ENCODE measurements at regions not wholly inside any gene's neighbourhood (a gene's known extent, or its start where the extent isn't known, plus 50 kb on each side); places are given as distances from the start of the nearest gene placed in this dataset.

DNA sequence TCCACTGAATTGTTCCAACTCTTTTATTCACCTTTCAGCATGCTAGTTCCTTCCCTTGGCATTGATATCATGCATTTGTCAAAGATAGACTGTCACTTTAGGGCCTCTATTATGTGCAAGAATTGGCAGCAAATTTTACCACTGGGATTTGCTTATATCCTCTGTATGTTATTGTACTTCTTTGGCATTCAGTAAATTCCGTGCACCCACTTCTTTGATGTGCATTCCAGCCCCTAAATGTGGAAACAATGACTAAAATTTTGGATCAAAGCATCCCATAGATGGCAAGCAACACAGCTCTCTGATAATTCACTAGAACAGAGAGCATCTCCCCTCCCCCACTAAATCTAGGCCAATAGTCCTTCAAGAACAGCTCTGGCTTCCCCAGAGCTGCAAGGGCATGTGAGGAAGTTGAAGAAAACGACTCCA is 399.0 kb upstream of the HNRNPA3 start:
- Histone ChIP-seq H3K4ac (ENCODE audit: low read depth in 1 of 2, low read length in 2 of 2) (no peak overlapping the region), H3K27ac (ENCODE audit: low read length, poor library complexity, severe bottlenecking) (no peak overlapping the region), H3K14ac (ENCODE audit: low read length in 2 of 2) (no peak overlapping the region), H3K79me1 (replicated peaks; ENCODE audit: low read length, poor library complexity, severe bottlenecking) (no peaks in the 10 kb centered on the region), H3K4me1 (ENCODE audit: control insufficient read depth, insufficient read depth, low read depth, low read length) (no peaks in the 10 kb centered on the region), H2BK15ac (ENCODE audit: low read depth, poor library complexity, severe bottlenecking) (no peak overlapping the region), H2AK5ac (ENCODE audit: low read length, severe bottlenecking) (no peak overlapping the region), H4K91ac (ENCODE audit: low read length) (no peak overlapping the region), H4K8ac (ENCODE audit: low read length) (no peak overlapping the region), H2BK5ac (ENCODE audit: low read depth, low read length, poor library complexity, severe bottlenecking) (no peak overlapping the region), H2BK120ac (ENCODE audit: low read depth, low read length) (no peak overlapping the region), H3K23ac (ENCODE audit: low read length in 2 of 2) (no peak overlapping the region), H3K18ac (ENCODE audit: low read depth in 1 of 2, low read length in 2 of 2) (no peak overlapping the region), H3K4me2 (ENCODE audit: low read length, poor library complexity, severe bottlenecking) (no peak overlapping the region), H3K36me3 (ENCODE audit: control insufficient read depth in 1 of 2, insufficient read depth in 2 of 2, low read depth in 1 of 2, low read length in 2 of 2) (no peaks in the 10 kb centered on the region), H3K27me3 (ENCODE audit: control insufficient read depth in 1 of 2, insufficient read depth in 1 of 2, low read length in 2 of 2) (peaks cover 0 to 11% of the 10 kb centered on the region in 2 experiments), H3K9me3 (ENCODE audit: control insufficient read depth, low read length) (no peaks in the 10 kb centered on the region), H3K9ac (ENCODE audit: low read length) (no peak overlapping the region), H2AFZ (ENCODE audit: low read depth, low read length) (no peak overlapping the region), H3K4me3 (ENCODE audit: insufficient read depth in 1 of 2, low read depth in 1 of 2, low read length in 2 of 2) (no peak overlapping the region), H2BK12ac (ENCODE audit: low read length in 2 of 2) (no peak overlapping the region)
- 75% methylated on average over 1 of the region's 2 CpGs for WGBS
- no peak for DNase-seq

DNA sequence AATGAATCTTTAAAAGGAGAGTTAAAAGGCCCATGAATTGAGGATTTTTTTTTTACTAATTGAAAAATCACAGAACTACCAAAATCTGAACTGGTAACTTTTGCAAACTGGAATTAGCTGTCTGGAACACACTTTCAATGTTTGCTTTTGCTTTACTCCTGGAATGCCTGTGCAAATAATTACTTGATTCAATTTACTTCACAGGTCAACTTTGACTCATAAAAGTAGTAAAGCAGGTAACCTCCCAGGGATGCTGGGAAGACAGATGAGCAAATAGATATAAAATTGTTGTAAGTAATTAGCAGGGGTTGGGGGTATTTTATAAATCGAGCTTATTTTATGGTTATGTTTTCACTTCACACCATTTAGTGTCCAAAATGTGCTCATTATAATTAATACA is 398.3 kb upstream of the HNRNPA3 start:
- H2AK5ac ChIP-seq (ENCODE audit: low read length, severe bottlenecking) = no peak overlapping the region
- no peaks in the 10 kb centered on the region for H3K9me3 ChIP-seq (ENCODE audit: control insufficient read depth, low read length)
- no peak overlapping the region for H2BK15ac ChIP-seq (ENCODE audit: low read depth, poor library complexity, severe bottlenecking)
- no peak overlapping the region for H3K9ac ChIP-seq (ENCODE audit: low read length)
- H2BK120ac ChIP-seq (ENCODE audit: low read depth, low read length) = no peak overlapping the region
- H2AFZ ChIP-seq (ENCODE audit: low read depth, low read length) = no peak overlapping the region
- H4K91ac ChIP-seq (ENCODE audit: low read length) = no peak overlapping the region
- no CpG with 5 or more reads among the region's 1 CpG for WGBS
- H3K4me1 ChIP-seq (ENCODE audit: control insufficient read depth, insufficient read depth, low read depth, low read length) = no peaks in the 10 kb centered on the region
- H3K4ac ChIP-seq (ENCODE audit: low read depth in 1 of 2, low read length in 2 of 2) = no peak overlapping the region
- no peak overlapping the region for H4K8ac ChIP-seq (ENCODE audit: low read length)
- peaks cover 0 to 17% of the 10 kb centered on the region in 2 experiments for H3K27me3 ChIP-seq (ENCODE audit: control insufficient read depth in 1 of 2, insufficient read depth in 1 of 2, low read length in 2 of 2)
- no peak for DNase-seq
- no peak overlapping the region for H3K18ac ChIP-seq (ENCODE audit: low read depth in 1 of 2, low read length in 2 of 2)
- H3K27ac ChIP-seq (ENCODE audit: low read length, poor library complexity, severe bottlenecking) = no peak overlapping the region
- no peaks in the 10 kb centered on the region for H3K79me1 ChIP-seq (replicated peaks; ENCODE audit: low read length, poor library complexity, severe bottlenecking)
- H3K4me3 ChIP-seq (ENCODE audit: insufficient read depth in 1 of 2, low read depth in 1 of 2, low read length in 2 of 2) = no peak overlapping the region
- no peak overlapping the region for H2BK5ac ChIP-seq (ENCODE audit: low read depth, low read length, poor library complexity, severe bottlenecking)
- no peaks in the 10 kb centered on the region for H3K36me3 ChIP-seq (ENCODE audit: control insufficient read depth in 1 of 2, insufficient read depth in 2 of 2, low read depth in 1 of 2, low read length in 2 of 2)
- no peak overlapping the region for H3K23ac ChIP-seq (ENCODE audit: low read length in 2 of 2)
- no peak overlapping the region for H2BK12ac ChIP-seq (ENCODE audit: low read length in 2 of 2)
- no peak overlapping the region for H3K4me2 ChIP-seq (ENCODE audit: low read length, poor library complexity, severe bottlenecking)
- H3K14ac ChIP-seq (ENCODE audit: low read length in 2 of 2) = no peak overlapping the region

GRCh38 chr2:176814740-176815367 is 397.7 kb upstream of the HNRNPA3 start:
- Histone ChIP-seq H2BK5ac (ENCODE audit: low read depth, low read length, poor library complexity, severe bottlenecking) (no peak overlapping the region), H2BK120ac (ENCODE audit: low read depth, low read length) (no peak overlapping the region), H2BK15ac (ENCODE audit: low read depth, poor library complexity, severe bottlenecking) (no peak overlapping the region), H3K27ac (ENCODE audit: low read length, poor library complexity, severe bottlenecking) (no peak overlapping the region), H2BK12ac (ENCODE audit: low read length in 2 of 2) (no peak overlapping the region), H2AK5ac (ENCODE audit: low read length, severe bottlenecking) (no peak overlapping the region), H3K4me1 (ENCODE audit: control insufficient read depth, insufficient read depth, low read depth, low read length) (no peaks in the 10 kb centered on the region), H3K36me3 (ENCODE audit: control insufficient read depth in 1 of 2, insufficient read depth in 2 of 2, low read depth in 1 of 2, low read length in 2 of 2) (no peaks in the 10 kb centered on the region), H3K4ac (ENCODE audit: low read depth in 1 of 2, low read length in 2 of 2) (no peak overlapping the region), H3K79me1 (replicated peaks; ENCODE audit: low read length, poor library complexity, severe bottlenecking) (no peaks in the 10 kb centered on the region), H3K14ac (ENCODE audit: low read length in 2 of 2) (no peak overlapping the region), H4K91ac (ENCODE audit: low read length) (no peak overlapping the region), H3K9ac (ENCODE audit: low read length) (no peak overlapping the region), H4K8ac (ENCODE audit: low read length) (no peak overlapping the region), H3K4me3 (ENCODE audit: insufficient read depth in 1 of 2, low read depth in 1 of 2, low read length in 2 of 2) (no peak overlapping the region), H2AFZ (ENCODE audit: low read depth, low read length) (no peak overlapping the region), H3K23ac (ENCODE audit: low read length in 2 of 2) (no peak overlapping the region), H3K27me3 (ENCODE audit: control insufficient read depth in 1 of 2, insufficient read depth in 1 of 2, low read length in 2 of 2) (peaks cover 0 to 20% of the 10 kb centered on the region in 2 experiments), H3K9me3 (ENCODE audit: control insufficient read depth, low read length) (no peaks in the 10 kb centered on the region), H3K4me2 (ENCODE audit: low read length, poor library complexity, severe bottlenecking) (no peak overlapping the region), H3K18ac (ENCODE audit: low read depth in 1 of 2, low read length in 2 of 2) (no peak overlapping the region)
- peak; percentile 25 for DNase-seq
- 0% methylated on average over 1 of the region's 2 CpGs for WGBS

DNA sequence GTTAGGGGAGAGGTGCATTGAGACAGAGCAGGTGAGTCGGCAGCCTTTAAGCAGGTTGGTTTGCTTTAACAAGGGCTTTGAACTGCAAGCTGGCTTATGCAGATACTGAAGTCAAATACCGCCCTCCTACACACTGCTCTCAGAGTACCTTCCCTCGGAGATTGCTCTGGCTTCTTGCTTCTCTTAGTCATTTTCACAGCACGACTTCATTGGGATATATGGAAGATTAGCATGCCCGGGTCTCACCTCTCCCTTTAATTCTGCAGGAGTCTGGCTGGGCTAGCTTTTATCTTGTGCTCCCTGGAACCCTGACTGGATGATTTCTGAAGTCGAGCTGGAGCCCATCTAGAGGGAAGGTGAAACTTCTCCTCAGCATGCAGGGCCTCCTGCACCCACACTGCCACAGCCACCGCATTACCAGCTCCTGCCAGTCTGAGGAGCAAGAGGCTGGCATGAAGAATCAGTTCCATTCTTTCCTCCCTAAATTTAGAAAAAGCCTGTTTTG is 395.5 kb upstream of the HNRNPA3 start:
- Histone ChIP-seq H2BK15ac (ENCODE audit: low read depth, poor library complexity, severe bottlenecking) (no peak overlapping the region), H4K91ac (ENCODE audit: low read length) (no peak overlapping the region), H3K36me3 (ENCODE audit: control insufficient read depth in 1 of 2, insufficient read depth in 2 of 2, low read depth in 1 of 2, low read length in 2 of 2) (no peaks in the 10 kb centered on the region), H3K4me1 (ENCODE audit: control insufficient read depth, insufficient read depth, low read depth, low read length) (no peaks in the 10 kb centered on the region), H3K18ac (ENCODE audit: low read depth in 1 of 2, low read length in 2 of 2) (no peak overlapping the region), H3K14ac (ENCODE audit: low read length in 2 of 2) (no peak overlapping the region), H2AFZ (ENCODE audit: low read depth, low read length) (no peak overlapping the region), H3K27ac (ENCODE audit: low read length, poor library complexity, severe bottlenecking) (no peak overlapping the region), H3K79me1 (replicated peaks; ENCODE audit: low read length, poor library complexity, severe bottlenecking) (no peaks in the 10 kb centered on the region), H2BK5ac (ENCODE audit: low read depth, low read length, poor library complexity, severe bottlenecking) (no peak overlapping the region), H3K4me2 (ENCODE audit: low read length, poor library complexity, severe bottlenecking) (no peak overlapping the region), H2BK12ac (ENCODE audit: low read length in 2 of 2) (no peak overlapping the region), H3K4me3 (ENCODE audit: insufficient read depth in 1 of 2, low read depth in 1 of 2, low read length in 2 of 2) (no peak overlapping the region), H4K8ac (ENCODE audit: low read length) (no peak overlapping the region), H3K9ac (ENCODE audit: low read length) (no peak overlapping the region), H3K23ac (ENCODE audit: low read length in 2 of 2) (no peak overlapping the region), H3K27me3 (ENCODE audit: control insufficient read depth in 1 of 2, insufficient read depth in 1 of 2, low read length in 2 of 2) (peaks cover 0 to 27% of the 10 kb centered on the region in 2 experiments), H3K9me3 (ENCODE audit: control insufficient read depth, low read length) (no peaks in the 10 kb centered on the region), H2AK5ac (ENCODE audit: low read length, severe bottlenecking) (no peak overlapping the region), H2BK120ac (ENCODE audit: low read depth, low read length) (no peak overlapping the region), H3K4ac (ENCODE audit: low read depth in 1 of 2, low read length in 2 of 2) (no peak overlapping the region)
- 49% methylated on average over 7 of the region's 7 CpGs for WGBS
- no peak for DNase-seq
